Mesothelial cell of epicardium (in vitro differentiated cells): ENCODE measurements at regions not wholly inside any gene's neighbourhood (a gene's known extent, or its start where the extent isn't known, plus 50 kb on each side); places are given as distances from the start of the nearest gene placed in this dataset.
"Not testable (repeated sequence)": the region's sequence is repeated elsewhere in the genome, so short reads cannot be mapped to it uniquely, and the experiment has no call there.

Experiments used
- DNase-seq, 2 experiments: peaks; one replicate each; pipeline ENCODE4 v3.0.0; 2021; ENCODE audit warnings: low spot score in 2 of 2; ENCODE audit not compliant: unreplicated experiment in 2 of 2
- H3K27ac Mint-ChIP-seq: 2 replicates; pipeline ENCODE4 v1.8.0; 2021; ENCODE audit warnings: mixed read lengths
- H3K27me3 Mint-ChIP-seq: 2 replicates; pipeline ENCODE4 v1.8.0; 2021; ENCODE audit warnings: low read depth, mixed read lengths
- H3K36me3 Mint-ChIP-seq: 2 replicates; pipeline ENCODE4 v1.8.0; 2021; ENCODE audit warnings: mixed read lengths
- H3K4me1 Mint-ChIP-seq: 2 replicates; pipeline ENCODE4 v1.8.0; 2021; ENCODE audit warnings: mixed read lengths
- H3K4me3 Mint-ChIP-seq: 2 replicates; pipeline ENCODE4 v1.8.0; 2021; ENCODE audit warnings: mild to moderate bottlenecking, moderate library complexity, mixed read lengths
- H3K9me3 Mint-ChIP-seq: 2 replicates; pipeline ENCODE4 v1.8.0; 2021; ENCODE audit warnings: mixed read lengths
- CTCF ChIP-seq: fragments of 200-600 bp; sonication (generic); IDR thresholded peaks from one replicate; pipeline ENCODE4 v1.5.0; 2021; ENCODE audit warnings: antibody characterized with exemption; ENCODE audit not compliant: unreplicated experiment

DNA sequence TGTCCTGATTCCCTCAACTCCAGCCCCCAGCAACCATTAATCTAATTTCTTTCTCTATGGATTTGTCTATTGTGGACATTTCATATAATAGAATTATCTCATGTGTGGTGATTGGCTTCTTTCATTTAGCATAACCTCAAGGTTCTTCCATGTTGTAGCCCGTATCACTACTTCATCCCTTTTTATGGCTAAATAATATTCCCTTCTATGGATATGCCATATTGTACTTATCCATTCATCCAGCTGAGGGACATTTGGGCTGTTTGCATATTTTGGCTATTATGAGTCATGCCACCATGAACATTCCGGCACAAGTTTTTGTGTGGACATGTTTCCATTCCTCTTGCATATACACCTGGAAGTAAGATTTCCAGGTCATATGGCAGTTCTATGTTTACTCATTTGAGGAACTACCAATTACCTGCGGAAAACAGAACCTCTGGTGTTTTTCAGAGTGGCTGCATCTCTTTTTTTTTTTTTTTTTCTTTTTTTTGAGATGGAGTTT lies 108.7 kb upstream of the MAP1LC3B2 start:
- no peak for DNase-seq
- peaks cover 9% of the 10 kb centered on the region for H3K4me1 Mint-ChIP-seq
- H3K27ac Mint-ChIP-seq = no peak overlapping the region
- no peaks in the 10 kb centered on the region for H3K9me3 Mint-ChIP-seq
- no peaks in the 10 kb centered on the region for H3K27me3 Mint-ChIP-seq
- H3K36me3 Mint-ChIP-seq = no peaks in the 10 kb centered on the region
- no peak overlapping the region for H3K4me3 Mint-ChIP-seq
- TF ChIP-seq CTCF = no peak

DNA sequence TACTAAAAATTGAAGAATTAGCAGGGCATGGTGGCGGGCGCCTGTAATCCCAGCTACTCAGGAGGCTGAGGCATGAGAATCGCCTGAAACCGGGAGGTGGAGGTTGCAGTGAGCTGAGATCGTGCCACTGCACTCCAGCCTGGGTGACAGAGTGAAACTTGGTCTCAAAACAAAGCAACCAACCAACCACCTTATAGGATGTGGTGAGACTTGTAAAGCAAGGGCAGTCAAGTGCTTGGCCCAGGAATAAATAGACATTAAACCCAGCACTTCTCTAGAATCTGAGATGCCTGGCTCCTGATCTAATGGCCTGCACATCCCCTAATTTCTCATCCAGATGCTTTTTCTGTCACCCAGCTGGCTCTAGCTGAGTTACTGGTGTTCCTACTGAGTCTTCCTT lies 106.2 kb upstream of the MAP1LC3B2 start:
- Mint-ChIP-seq H3K27ac (peak overlapping the region; percentile 76), H3K4me1 (peaks cover 25% of the 10 kb centered on the region)
- H3K9me3 Mint-ChIP-seq, H3K36me3 Mint-ChIP-seq, H3K27me3 Mint-ChIP-seq, H3K4me3 Mint-ChIP-seq, DNase-seq: not testable (repeated sequence)

GRCh38 chr12:116453631-116454030 lies 105.5 kb upstream of the MAP1LC3B2 start:
- Mint-ChIP-seq H3K36me3 (no peaks in the 10 kb centered on the region), H3K4me3 (no peak overlapping the region), H3K27me3 (no peaks in the 10 kb centered on the region), H3K27ac (peak overlapping the region; percentile 61), H3K9me3 (no peaks in the 10 kb centered on the region), H3K4me1 (peaks cover 25% of the 10 kb centered on the region)
- no peak for DNase-seq
- no peak for TF ChIP-seq CTCF

DNA sequence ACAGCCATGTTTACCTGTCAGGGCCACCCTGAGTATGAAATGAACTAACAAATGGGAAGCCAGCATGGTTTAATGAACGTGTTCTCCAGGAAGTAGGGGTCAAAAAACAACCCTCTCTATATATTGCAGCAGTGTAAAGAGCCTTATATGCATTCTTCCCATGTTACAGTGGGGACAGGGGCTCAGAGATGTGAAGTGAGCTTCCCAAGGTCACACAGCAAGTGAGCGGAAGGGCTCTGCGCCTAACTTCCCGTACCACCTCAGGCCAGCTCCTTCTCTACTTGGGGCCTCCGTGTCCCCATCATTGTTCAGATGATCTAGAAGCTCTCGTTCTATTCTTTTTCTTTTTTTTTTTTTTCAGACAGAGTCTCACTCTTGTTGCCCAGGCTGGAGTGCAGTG lies 105.1 kb upstream of the MAP1LC3B2 start:
- Mint-ChIP-seq H3K27ac (peak overlapping the region; percentile 61), H3K9me3 (no peaks in the 10 kb centered on the region), H3K4me3 (no peak overlapping the region)

DNA sequence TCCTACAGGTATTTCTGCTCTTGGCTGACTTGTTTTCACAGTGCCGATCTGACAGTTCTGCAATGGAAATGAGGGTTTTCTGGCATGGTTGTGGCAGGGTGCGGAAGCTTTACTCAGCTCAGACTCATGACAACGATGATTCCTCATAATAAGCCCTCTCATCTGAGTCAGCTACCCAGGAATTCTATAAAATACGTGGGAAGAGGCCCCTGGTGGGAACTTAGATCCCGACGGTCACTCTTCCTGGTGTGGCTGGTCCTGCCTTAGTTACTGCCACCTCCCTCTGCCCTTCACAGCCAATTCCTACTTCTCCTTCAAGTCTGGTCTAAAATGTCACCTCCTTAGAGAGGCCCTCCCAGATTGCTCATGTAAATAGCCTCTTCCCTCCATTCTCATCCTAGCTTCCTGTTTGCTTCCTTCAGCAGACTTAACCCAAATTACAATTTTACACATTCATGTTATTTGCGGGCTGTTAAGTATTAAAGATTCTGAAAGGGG lies 104.2 kb upstream of the MAP1LC3B2 start:
- TF ChIP-seq CTCF = no peak
- H3K4me1 Mint-ChIP-seq = peaks cover 29% of the 10 kb centered on the region
- peak overlapping the region; percentile 98 for H3K27ac Mint-ChIP-seq
- no peak for DNase-seq
- no peaks in the 10 kb centered on the region for H3K27me3 Mint-ChIP-seq
- no peaks in the 10 kb centered on the region for H3K36me3 Mint-ChIP-seq
- no peaks in the 10 kb centered on the region for H3K9me3 Mint-ChIP-seq
- H3K4me3 Mint-ChIP-seq = peak overlapping the region; percentile 39

More for the DNA sequence above, 105.1 kb upstream of the MAP1LC3B2 start:
- peaks cover 25% of the 10 kb centered on the region for H3K4me1 Mint-ChIP-seq
- H3K36me3 Mint-ChIP-seq = no peaks in the 10 kb centered on the region
- H3K27me3 Mint-ChIP-seq = no peaks in the 10 kb centered on the region
- no peak for TF ChIP-seq CTCF
- no peak for DNase-seq

DNA sequence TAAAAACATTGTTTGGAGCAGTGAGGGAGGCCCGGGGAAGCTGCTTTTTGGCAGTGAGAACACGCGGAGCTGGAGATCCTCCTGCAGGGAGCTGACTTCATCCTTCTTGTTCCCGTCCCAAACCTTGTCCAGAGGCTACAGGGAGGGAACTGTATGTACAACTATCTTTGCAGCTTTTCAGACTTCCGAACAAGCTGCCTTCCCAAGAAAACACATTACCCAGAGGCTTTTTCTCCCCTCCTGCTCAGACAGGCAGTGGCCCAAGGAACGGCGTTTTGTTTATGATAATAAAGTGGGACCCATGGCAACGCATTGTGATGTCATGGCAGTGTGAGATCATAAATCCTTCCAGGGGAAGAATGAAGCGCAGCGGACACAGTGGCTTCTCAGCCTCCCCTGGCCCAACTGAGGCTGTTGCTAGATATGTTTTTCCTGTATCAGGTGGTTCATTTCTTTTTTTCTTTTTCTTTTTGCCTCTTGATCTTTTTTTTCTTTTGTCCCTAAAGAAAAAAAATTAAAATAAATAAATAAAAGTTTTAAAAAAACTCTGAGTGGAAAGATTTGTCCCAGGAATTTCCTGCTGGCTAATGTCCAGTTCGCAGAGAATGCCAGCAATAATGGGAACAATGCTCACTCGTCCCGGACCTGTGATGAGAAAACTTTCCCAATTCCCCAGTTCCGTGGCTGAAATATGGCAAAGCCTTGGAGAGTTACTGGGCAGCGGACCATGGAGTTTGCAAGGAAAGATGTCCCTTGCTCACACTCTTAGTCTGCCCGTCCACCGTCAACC lies 103.4 kb upstream of the MAP1LC3B2 start:
- Mint-ChIP-seq H3K4me3 (peak overlapping the region; percentile 39), H3K4me1 (peaks cover 34% of the 10 kb centered on the region), H3K27me3 (no peaks in the 10 kb centered on the region), H3K36me3 (no peaks in the 10 kb centered on the region), H3K9me3 (no peaks in the 10 kb centered on the region), H3K27ac (peak overlapping the region; percentile 98)
- TF ChIP-seq CTCF = no peak
- peak; percentile 42 to 81 for DNase-seq
